Stimulated activated CD4-positive, alpha-beta T cell treated with anti-CD3 and anti-CD28 coated beads, Interleukin-4, amount 100 ng/mL, for 24 hours (primary cell): ENCODE measurements at regions not wholly inside any gene's neighbourhood (a gene's known extent, or its start where the extent isn't known, plus 50 kb on each side); places are given as distances from the start of the nearest gene placed in this dataset.
A peak's percentile ranks its signal among the peaks of the same experiment; 100 is the strongest.

Experiments used
- DNase-seq: peaks from one replicate; pipeline ENCODE4 v3.0.0-alpha.2; 2020

DNA sequence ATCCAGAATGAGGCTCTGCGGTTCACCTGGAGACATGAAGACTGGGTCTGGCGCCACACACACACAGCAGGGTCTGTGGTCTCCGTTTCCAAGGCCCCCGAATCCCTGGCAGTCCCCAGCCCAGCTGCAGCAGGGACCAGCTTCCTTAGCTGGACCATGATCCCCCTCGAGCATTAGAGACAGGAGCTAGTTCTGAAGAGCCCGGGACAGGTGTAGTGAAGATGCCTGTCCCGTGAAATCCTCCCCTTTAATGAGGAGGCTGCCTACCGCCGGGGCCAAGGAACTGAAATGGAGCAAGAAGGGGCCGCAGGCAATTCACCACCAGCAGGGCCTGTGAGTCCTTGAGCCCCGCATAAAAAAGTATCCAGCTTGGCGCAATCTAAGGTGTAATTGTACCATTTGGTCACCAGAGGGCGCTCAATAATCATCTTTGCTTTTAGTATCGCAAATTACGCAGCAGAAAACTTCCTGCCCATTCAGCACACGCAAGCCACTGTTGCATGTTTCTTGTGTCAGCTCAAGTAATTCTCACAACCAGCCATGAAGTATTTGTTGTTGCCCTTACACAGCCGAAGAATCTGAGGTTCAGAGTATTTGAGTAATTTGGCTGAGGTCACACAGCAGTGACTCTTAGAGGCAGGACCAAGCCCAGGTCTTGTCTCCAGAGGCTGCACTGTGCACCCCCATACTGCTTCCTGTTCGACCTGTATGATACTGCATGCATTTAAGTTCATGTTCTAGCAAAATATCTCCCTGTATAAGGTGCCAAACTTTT lies 54.3 kb upstream of the PPP2R5C start:
- peak; percentile 74 for DNase-seq

DNA sequence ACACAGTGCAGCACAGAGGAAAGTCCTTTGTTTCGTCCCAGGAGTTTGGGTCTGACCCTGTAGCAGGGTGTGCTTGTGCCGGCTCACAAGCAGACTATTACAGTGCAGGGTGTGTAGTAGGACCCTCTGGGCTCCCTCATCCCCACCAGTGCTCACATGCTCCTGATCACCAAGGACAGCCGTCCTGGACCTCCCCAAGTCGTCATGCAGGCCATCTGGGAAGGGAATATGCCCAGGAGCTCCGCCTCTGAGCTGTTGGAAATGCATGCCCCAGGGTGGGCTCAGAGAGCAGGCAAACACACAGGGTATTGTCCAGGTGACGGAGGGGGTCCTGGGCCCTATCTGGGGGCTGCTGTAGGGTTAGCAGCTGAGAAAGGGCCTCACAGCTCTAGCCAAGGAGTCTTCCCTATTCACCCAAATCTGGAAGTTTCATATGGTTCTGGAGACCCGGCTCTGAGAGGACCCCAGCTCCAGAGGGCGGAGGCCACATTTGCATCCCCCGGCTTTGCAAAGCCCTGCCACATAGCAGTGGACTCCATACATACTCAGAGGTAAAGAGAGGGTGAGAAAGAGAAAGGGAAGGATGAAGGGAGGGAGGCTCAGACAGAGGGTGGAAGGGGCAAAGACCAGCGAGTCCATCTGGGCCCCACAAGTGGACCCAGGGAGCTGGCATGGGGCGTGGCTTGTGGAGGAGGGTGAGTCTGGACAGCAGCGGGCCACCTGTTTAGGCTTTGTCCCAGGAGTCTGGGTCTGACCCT lies 53.5 kb upstream of the PPP2R5C start:
- DNase-seq, result no peak

DNA sequence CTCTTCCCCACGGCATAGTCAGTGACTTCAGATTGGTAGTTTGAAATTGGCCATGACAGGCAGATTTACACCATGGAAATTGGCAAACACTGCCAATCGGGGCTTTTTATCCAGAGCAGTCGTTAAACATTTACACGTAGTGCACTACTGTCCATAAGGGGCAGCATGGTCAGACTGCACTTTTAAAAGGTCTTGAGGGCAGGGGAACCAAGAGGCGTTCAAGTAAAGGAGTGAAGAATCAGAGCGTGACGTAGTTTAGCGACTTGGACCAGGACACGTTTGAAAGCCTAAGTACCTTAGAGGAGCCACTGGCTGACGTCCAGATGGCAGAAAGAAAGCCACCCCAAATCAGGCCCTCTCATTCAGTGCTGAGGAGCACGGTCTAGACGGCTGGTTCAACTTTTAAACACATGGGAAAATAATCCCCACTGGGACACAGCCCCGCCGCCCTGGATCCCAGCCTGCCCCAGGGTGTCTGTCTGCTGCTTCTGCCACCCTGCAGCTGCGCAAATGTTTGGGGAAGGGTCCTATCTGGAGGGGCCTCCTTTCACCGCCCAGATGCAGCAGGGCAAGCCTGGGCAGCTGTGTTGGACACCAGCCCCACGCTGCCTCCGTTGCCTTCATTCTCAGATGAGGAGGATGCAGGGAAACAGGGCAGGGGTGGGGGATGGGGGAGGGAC lies 52.5 kb upstream of the PPP2R5C start:
- DNase-seq, result peak; percentile 2

DNA sequence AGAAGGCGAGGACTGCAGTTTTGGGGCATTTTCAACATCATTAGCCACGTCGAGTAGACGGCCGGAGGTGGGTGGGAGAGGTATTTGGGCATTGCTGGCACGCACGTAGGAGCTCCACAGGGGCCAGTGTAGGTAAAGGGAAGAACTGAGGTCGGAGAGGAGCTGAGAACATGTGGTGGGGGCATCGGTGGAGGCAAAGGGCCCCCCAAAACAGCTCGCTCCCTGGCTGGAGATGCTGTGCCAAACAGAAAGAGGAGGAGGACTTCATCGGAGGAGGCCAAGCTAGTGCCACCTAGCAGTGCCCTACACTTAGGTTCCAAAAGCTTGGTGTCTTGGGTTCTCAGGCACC lies 52.0 kb upstream of the PPP2R5C start:
- peak; percentile 2 for DNase-seq

DNA sequence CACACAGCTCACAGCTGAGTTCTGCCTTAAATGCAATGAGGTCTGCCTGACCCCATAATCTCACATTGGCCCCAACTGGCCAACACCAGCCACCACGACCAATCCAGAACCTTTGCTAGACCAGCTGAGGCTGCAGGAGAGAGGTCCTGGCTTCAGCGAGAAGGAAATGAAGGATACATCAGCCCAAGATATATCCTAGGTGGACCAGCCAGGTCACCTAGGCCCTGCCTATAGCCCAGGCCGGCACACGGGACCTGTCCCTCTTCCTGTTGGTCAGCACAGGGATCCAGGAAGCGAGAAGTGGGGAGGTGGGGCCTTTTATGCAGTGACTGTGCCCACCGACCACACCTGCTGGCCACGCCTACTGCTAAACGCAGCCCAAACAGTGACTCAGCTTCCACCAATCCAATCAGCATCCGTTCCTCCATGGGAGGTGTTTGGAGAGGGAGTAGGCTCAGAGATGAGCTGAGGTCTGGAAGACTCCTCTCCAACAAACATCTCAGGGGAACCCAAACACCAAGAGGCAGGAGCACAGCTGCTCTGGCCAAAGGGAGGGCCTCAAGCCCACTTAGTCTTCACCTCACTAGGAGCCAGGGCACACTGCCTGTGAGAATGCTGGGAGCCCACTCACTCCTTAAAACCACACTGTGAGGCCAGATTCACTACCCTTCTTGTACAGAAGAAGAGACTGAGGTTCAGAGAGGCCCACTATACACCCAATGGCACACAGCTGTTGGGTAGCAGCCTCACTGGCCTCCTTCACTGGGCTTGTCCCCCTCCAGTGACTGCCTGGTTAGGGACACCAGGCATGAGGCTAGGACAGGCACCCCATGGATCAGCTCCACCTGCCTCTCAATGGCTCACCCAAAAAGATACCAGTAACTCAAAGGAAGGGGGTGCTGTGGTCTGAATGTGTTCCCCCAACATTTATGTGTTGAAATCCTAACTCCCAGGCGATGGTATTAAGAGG lies 51.3 kb upstream of the PPP2R5C start:
- DNase-seq, result peak; percentile 2

DNA sequence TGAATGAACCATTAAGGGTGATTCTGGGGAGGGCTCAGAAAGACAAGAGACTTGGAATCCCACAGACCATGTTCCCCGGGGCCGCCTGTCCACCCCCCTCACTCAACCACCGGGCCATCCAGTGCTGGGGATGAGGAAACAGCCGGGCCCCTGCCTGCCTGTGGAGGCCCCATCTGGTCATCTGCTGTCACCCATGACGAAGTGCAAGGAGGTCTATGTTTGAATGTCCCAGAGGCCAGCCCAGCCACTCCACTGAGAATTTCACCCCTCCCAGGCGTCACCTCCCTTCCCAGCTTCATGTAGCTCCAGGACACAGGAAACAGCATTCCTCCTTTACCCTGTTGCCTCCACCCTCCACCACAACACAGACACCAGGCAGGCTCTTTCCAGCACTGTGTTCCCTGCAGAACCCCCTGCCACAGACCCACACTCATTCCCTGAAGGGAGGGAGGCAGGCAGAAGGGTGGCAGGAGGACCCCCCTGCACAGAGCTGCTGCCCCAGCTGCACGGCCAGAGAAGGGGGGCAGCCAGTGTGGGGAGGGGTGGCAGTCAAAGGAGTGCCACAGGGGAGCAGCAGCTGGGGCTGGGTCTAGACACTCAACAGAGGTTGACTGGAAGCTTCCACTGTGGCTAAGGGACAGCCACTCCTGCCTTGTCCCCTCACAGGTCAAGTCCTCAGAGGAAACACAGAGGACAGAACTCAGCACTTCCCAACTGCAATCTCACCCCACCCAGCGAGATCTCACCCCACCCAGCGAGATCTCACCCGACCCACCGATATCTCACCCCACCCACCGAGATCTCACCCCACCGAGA lies 50.3 kb upstream of the PPP2R5C start:
- DNase-seq, result peak; percentile 2
